HG03066 (cell line): ENCODE measurements at regions not wholly inside any gene's neighbourhood (a gene's known extent, or its start where the extent isn't known, plus 50 kb on each side); places are given as distances from the start of the nearest gene placed in this dataset.
A peak's percentile ranks its signal among the peaks of the same experiment; 100 is the strongest.
"Not testable (repeated sequence)": the region's sequence is repeated elsewhere in the genome, so short reads cannot be mapped to it uniquely, and the experiment has no call there.

Source experiments
- ATAC-seq: cut with Tn5 transposase; IDR thresholded peaks from one replicate; pipeline ENCODE4 v1.9.1; 2021; ENCODE audit warnings: low read depth; ENCODE audit not compliant: unreplicated experiment

GRCh38 chr4:114034189-114034588 is 54.7 kb upstream of the ARSJ start:
- ATAC-seq = no peak

- ATAC-seq = no peak
Observed at GRCh38 chr4:114036426-114036825, 57.0 kb upstream of the ARSJ start.

GRCh38 chr4:114036864-114037263 is 57.4 kb upstream of the ARSJ start:
- ATAC-seq = no peak

GRCh38 chr4:114037988-114038387 is 58.5 kb upstream of the ARSJ start:
- no peak for ATAC-seq

GRCh38 chr4:114038762-114039387 is 59.4 kb upstream of the ARSJ start:
- no peak for ATAC-seq

GRCh38 chr4:114040319-114041116 is 61.1 kb upstream of the ARSJ start:
- ATAC-seq = peak; percentile 93

GRCh38 chr4:114041117-114041475 is 61.6 kb upstream of the ARSJ start:
- ATAC-seq = no peak

GRCh38 chr4:114043116-114043515 is 63.7 kb upstream of the ARSJ start:
- no peak for ATAC-seq

GRCh38 chr4:114044351-114044750 is 64.9 kb upstream of the ARSJ start:
- not testable (repeated sequence) for ATAC-seq

GRCh38 chr4:114046331-114046730 is 66.9 kb upstream of the ARSJ start:
- ATAC-seq = no peak

GRCh38 chr4:114048154-114048553 is 68.7 kb upstream of the ARSJ start:
- ATAC-seq = not testable (repeated sequence)

GRCh38 chr4:114052227-114052626 is 72.8 kb upstream of the ARSJ start:
- ATAC-seq = no peak

- no peak for ATAC-seq
Observed at GRCh38 chr4:114056599-114056998, 77.2 kb upstream of the ARSJ start.

GRCh38 chr4:114057746-114058145 is 78.3 kb upstream of the ARSJ start:
- no peak for ATAC-seq

GRCh38 chr4:114062499-114062898 is 83.1 kb upstream of the ARSJ start:
- ATAC-seq = no peak

GRCh38 chr4:114072781-114073180 is 93.3 kb upstream of the ARSJ start:
- ATAC-seq = no peak

GRCh38 chr4:114076899-114077570 is 97.6 kb upstream of the ARSJ start:
- ATAC-seq = no peak

GRCh38 chr4:114077610-114078009 is 98.2 kb upstream of the ARSJ start:
- no peak for ATAC-seq

GRCh38 chr4:114078636-114079035 is 99.2 kb upstream of the ARSJ start:
- no peak for ATAC-seq

- no peak for ATAC-seq
Observed at GRCh38 chr4:114081783-114082182, 102.3 kb upstream of the ARSJ start.

- no peak for ATAC-seq
Observed at GRCh38 chr4:114082348-114082747, 102.9 kb upstream of the ARSJ start.
